ENCODE measurements at regions not wholly inside any gene's neighbourhood (a gene's known extent, or its start where the extent isn't known, plus 50 kb on each side); places are given as distances from the start of the nearest gene placed in this dataset.

DNA sequence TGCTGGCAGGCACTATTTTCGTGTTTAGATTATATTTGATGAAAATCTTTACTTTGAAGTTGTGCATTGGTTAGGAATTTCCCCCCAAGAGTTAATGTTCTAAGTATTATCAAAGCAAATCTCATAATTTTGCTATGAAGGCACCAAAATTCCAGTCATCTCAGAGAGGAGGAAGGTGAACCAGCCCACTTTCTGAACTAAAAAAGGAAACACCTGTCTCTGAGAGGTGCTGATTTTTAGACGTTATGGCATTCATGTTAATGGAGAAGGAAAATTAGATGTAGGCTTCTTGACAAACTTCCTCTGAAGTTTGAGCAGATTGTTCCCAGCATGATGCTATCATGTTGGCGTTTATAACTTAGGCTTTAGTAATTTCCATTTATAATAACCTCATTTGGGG lies 432.9 kb upstream of the ACTBL2 start:
- TF ChIP-seq RAD21 (IDR thresholded peaks at IDR 0.05 in 1 of 2, conservative IDR thresholded peaks at IDR 0.05 in 1 of 2; ENCODE audit: low read depth in 2 of 2, low read length in 2 of 2) (no peak), CTCF (IDR thresholded peaks at IDR 0.05; ENCODE audit: control extremely low read depth in 1 of 3, insufficient read depth in 1 of 3, low read depth in 1 of 3, low read length in 3 of 3) (no peak), RBBP5 (IDR thresholded peaks at IDR 0.05; ENCODE audit: borderline replicate concordance, low read depth, low read length) (no peak), POLR2AphosphoS5 (IDR thresholded peaks at IDR 0.05; ENCODE audit: low read depth, low read length) (no peak), CEBPB (IDR thresholded peaks at IDR 0.05; ENCODE audit: low read depth, low read length) (no peak), POLR2A (IDR thresholded peaks at IDR 0.05; ENCODE audit: control extremely low read depth in 1 of 2, low read depth in 2 of 2, low read length in 2 of 2) (no peak), JUND (IDR thresholded peaks at IDR 0.05; ENCODE audit: low read length) (no peak), CHD2 (IDR thresholded peaks at IDR 0.05; ENCODE audit: low read length) (no peak), GTF2F1 (IDR thresholded peaks at IDR 0.05; ENCODE audit: borderline replicate concordance, low read depth, low read length) (no peak), CREB1 (IDR thresholded peaks at IDR 0.05) (no peak), RFX5 (IDR thresholded peaks at IDR 0.05; ENCODE audit: borderline replicate concordance, low read depth, low read length) (no peak)
- TF ChIP-seq, protein P1, sequence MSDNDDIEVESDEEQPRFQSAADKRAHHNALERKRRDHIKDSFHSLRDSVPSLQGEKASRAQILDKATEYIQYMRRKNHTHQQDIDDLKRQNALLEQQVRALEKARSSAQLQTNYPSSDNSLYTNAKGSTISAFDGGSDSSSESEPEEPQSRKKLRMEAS (IDR thresholded peaks at IDR 0.05), result no peak

Measured in H1 (cell line).